ENCODE measurements at regions not wholly inside any gene's neighbourhood (a gene's known extent, or its start where the extent isn't known, plus 50 kb on each side); places are given as distances from the start of the nearest gene placed in this dataset.
"Not testable (repeated sequence)": the region's sequence is repeated elsewhere in the genome, so short reads cannot be mapped to it uniquely, and the experiment has no call there.

DNA sequence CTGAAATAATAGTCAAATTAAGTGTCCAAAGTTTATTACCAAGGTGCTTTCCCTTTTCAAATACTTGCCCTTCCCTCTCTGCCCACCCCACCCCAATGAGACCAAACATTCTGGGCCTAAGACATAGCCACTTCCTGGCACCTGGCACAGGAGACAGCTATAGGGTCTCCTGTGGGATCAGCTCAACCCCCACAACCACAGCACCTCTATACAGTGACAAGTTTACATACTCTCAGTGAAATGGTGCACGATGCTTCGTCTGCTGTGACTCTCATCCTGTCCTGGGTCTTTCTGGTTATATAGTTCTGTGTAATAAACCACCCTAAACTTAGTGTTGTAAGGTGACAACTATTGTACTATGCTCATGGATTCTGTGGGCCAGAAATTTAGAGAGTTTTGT, 466.2 kb downstream of the FBXO15 start:
- DNase-seq (ENCODE audit: low read depth) = no peak

GRCh38 chr18:73679941-73680712, 467.5 kb downstream of the FBXO15 start:
- no peak for DNase-seq (ENCODE audit: low read depth)

GRCh38 chr18:73677450-73677849, 470.2 kb downstream of the FBXO15 start:
- no peak for DNase-seq (ENCODE audit: low read depth)

GRCh38 chr18:73674125-73674865, 473.3 kb downstream of the FBXO15 start:
- DNase-seq (ENCODE audit: low read depth) = no peak

DNA sequence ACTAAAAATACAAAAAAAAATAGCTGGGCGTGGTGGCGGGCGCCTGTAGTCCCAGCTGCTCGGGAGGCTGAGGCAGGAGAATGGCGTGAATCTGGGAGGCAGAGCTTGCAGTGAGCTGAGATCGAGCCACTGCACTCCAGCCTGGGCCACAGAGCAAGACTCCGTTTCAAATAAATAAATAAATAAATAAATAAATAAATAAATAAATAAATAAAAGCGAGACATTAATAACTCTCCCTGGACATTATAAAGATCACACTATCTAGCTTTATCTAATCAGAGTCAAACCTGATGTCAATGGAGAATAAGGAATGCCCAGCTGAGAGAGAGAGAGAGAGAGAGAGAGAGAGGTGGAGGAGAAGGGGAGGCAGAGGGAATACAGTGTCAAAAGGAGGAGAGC, 476.2 kb downstream of the FBXO15 start:
- not testable (repeated sequence) for DNase-seq (ENCODE audit: low read depth)

DNA sequence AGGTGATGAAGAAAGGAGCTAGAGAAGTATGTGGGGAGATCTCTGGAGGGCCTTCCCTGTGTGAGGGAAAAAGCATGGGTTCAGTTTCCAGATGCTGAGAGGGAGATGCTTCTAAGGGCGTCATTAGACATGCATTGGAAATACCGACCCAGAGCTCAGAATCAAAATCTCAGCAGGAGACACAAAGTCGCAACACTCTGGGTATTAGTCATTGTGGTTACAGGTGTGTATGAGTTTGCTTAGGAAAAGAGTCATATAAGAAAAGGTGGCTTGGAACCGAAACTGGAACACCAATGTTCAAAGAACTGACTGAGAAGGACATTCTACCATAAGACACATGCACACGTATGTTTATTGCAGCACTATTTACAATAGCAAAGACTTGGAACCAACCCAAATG, 477.1 kb downstream of the FBXO15 start:
- DNase-seq (ENCODE audit: low read depth) = no peak

- no peak for DNase-seq (ENCODE audit: low read depth)
Measured at GRCh38 chr18:73670039-73670438, 477.6 kb downstream of the FBXO15 start.

DNA sequence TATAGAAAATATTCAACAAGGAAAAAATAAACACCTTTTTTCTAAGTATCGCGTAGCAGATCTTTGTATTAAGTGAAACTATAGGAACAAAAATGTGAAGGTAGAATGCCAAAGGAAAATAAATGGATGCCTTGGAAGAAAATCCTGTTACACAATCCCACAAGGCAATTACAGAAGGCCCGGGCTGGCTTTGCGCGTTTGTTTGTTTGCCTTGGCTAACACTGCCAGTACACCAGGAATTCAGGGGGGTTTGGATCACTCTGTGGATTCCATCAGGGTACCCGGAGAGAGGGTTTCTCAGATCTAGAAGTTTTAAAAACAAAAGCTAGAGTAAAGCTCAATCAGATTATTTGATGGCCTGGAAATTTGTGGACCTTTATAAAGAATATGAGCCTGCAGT, 478.3 kb downstream of the FBXO15 start:
- no peak for DNase-seq (ENCODE audit: low read depth)

- DNase-seq (ENCODE audit: low read depth) = no peak
Measured at GRCh38 chr18:73668051-73668450, 479.6 kb downstream of the FBXO15 start.

DNA sequence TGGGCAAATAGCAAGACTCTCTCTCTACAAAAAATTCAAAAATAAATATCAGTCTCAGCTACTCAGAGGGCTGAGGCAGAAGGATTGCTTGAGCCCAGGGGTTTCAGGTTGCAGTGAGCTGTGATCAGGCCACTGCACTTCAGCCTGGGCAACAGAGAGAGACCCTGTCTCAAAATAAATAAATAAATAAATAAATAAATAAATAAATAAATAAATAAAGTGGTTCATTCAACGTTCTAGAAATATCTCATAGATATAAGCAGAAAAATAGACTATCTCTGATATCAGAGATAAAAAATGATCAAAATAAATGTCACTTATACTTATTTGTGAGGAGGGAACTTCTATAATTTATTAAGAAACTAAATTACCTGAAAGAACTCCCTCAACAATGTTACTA, 480.9 kb downstream of the FBXO15 start:
- DNase-seq (ENCODE audit: low read depth) = no peak

GRCh38 chr18:73664896-73665295, 482.7 kb downstream of the FBXO15 start:
- DNase-seq (ENCODE audit: low read depth) = no peak

- no peak for DNase-seq (ENCODE audit: low read depth)
Measured at GRCh38 chr18:73663581-73663980, 484.1 kb downstream of the FBXO15 start.

GRCh38 chr18:73662421-73662820, 485.2 kb downstream of the FBXO15 start:
- DNase-seq (ENCODE audit: low read depth) = no peak

DNA sequence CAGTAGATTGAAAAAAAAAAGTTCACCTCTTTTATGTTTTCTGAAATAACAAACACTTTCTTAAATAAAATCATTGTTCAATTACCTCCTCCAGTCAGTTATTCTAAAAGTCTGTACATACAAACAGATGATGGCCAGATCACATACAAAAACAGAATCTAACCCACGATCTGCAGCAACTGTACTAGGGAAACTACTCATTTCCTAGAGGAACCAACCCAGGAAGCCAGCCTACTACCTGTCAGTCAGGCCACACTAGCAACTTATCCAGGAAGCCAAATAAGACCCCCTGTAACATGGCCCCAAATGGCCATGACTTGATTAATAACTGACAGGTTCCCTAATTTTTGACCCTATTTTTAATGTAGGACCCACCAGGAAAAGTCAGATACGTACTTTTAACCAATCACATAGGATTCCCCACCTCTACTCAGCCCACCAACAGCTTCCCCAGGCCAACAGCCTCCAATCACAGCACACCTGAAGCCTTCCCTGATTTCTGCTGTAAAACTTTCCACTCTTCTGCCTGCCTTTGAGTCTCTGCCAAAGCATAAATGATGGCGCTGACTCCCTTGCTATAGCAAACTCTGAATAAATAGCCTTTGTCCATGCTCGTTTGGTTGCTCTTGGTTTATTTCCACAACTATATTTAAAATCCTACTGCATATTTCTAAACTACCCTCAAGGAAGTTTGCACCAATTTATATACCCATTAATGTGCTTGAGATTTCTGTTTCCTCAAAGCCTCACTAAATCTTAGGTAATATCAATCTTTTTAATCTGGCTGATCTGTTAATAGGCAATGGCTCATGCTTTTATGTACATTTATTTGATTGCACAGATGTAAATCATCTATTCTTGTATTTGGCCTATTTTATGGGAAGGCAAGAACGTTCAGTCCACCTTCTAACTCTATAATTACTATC, 486.4 kb downstream of the FBXO15 start:
- DNase-seq (ENCODE audit: low read depth) = no peak

GRCh38 chr18:73656691-73657090, 490.9 kb downstream of the FBXO15 start:
- DNase-seq (ENCODE audit: low read depth) = no peak

DNA sequence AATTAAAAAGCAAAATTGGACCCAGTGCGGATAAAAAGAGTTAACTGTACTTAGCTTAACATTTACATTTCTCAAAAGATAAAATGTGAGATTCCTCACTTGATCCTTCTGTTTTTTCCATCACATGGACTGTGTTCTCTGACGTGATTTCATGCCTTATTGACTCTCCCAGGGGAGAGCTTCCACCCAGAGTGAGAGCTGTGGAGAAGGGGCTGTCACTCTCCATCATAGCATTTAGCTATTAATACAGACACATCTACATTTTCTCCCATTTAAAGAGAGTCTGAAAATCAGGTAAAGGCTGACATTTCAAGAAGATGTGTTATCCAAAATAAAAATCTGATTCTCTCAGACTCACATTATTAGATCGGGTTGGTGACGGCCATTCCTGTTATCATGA, 493.8 kb downstream of the FBXO15 start:
- DNase-seq (ENCODE audit: low read depth) = no peak

GRCh38 chr18:73653251-73653650, 494.4 kb downstream of the FBXO15 start:
- no peak for DNase-seq (ENCODE audit: low read depth)

- no peak for DNase-seq (ENCODE audit: low read depth)
Measured at GRCh38 chr18:73647391-73647790, 500.2 kb downstream of the FBXO15 start.

DNA sequence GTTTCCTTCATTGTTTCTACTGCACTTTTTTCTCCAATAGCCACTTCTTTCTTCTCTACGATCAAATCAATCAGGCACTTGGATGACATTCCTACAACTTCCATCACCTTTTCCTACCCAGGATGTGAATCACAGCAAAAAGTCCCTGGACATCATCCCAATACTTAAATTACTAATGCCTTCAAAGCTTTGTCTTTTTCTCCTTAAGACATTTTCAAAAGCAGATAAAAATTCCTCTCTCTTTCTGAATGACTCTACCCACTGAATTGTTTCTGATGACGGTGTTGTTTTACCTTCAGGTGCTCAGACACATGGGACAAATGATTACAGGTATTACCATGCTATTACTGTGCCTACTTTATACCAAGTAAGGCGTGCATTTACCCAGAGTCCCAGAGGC, 500.9 kb downstream of the FBXO15 start:
- DNase-seq (ENCODE audit: low read depth) = no peak

DNA sequence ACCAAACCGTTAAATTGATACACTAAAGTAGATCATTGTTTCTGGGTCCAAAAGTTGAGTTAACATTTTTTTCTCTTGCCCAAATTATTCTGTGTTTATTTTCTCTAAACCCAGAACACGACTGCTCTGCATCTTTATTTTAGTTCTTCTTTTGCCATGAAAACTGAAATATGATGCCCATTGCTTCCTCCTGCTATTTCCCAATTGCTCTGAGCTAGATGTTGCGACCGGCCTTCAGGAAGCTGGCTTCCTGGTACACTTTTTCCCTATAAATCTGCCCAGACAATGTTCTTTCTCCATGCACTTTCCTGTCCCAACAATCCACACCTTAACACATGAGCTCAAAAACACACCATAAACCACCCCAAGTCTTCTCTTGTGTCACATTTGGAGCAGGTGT, 501.4 kb downstream of the FBXO15 start:
- no peak for DNase-seq (ENCODE audit: low read depth)

DNA sequence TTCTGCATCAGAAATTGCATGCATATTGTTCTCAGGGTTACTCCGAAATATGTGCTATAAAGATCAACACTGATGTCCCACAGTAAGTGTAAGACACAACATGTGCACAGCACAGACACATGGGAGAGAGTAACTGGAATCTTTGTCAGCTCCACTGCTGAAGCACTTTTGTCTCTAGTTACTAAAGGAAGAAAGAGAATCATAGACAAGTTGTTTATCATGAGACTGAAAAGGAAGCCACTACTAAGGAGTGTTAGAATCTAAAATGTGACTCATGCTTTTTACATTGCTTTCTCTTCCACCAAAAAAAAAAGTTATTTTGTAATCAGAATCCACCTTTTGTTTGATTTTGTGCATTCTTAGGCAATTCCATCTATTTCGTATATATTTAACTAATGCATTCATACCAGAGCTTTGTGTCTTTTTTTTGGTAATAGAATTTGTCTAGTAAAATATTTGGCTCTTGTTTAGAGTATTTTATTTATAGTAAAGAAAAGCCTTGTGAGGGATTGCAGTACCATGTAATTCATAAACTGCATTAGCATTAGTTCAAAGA, 502.4 kb downstream of the FBXO15 start:
- DNase-seq (ENCODE audit: low read depth) = no peak

DNA sequence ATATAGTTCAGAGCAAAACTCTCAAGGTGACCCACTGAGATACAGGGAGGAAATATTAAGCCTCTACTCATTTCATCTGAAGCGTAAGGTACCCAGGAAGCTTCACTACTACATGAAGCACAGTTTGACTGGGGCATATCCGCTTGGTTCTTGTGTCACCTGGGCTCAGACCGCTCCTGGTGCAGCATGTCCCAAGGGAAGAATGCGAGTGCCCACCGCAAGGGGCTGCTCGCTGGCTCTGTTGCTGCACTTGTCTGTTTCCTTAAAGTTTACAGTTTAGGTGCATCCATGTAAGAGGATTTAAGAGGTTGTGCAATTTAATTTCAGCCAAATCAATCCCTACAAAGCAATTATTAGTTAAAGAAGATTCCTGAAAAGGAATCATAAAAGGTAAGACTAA, 507.8 kb downstream of the FBXO15 start:
- no peak for DNase-seq (ENCODE audit: low read depth)

All from stimulated activated CD8-positive, alpha-beta memory T cell treated with anti-CD3 and anti-CD28 coated beads, Interleukin-4, amount 100 ng/mL, for 24 hours (primary cell).